K562 (cell line): ENCODE measurements at regions not wholly inside any gene's neighbourhood (a gene's known extent, or its start where the extent isn't known, plus 50 kb on each side); places are given as distances from the start of the nearest gene placed in this dataset.

ENCODE experiments used
- ATAC-seq: fragments of 200-7000 bp; cut with Tn5 transposase; 3 replicates; pipeline ENCODE4 v1.9.1; 2020; ENCODE audit warnings: moderate library complexity
- BruUV-seq: library from RNA; stranded (reverse); fragments of 400-500 nt; replicated peaks from 2 replicates; lab custom pipeline; 2021; lab: Mats Ljungman, UMichigan
- CTCF ChIA-PET: fragments of 300-600 bp; formaldehyde crosslinking; extraction: SDS; loops from one replicate; lab custom pipeline; 2021; ENCODE audit warnings: low intra/inter-chr PET ratio; lab: Yijun Ruan, JAX
- POLR2A ChIA-PET: fragments of 300-600, 350-650 bp; sonication (Branson Sonifier 250); formaldehyde crosslinking; extraction: SDS; loops from one replicate; lab custom pipeline; 2021; ENCODE audit warnings: antibody characterized with exemption, inconsistent platforms; lab: Yijun Ruan, JAX
- DNase-seq, 4 experiments: peaks; one replicate each; pipeline versions ENCODE4 v3.0.0 to v3.0.0-alpha.2; 2011 to 2018; ENCODE audit warnings: low spot score in 3 of 4, mixed read lengths in 3 of 4; ENCODE audit errors: extremely low read depth in 1 of 4
- FAIRE-seq: peaks from 2 replicates; lab custom pipeline; 2011; peaks lifted over from hg19 to GRCh38; lab: Jason Lieb, UNC
- H2AFZ ChIP-seq: 2 replicates; pipeline ENCODE4 v1.6.0; 2011; ENCODE audit warnings: low read depth, low read length, control low read depth, inconsistent platforms
- H3K27ac ChIP-seq: fragments of 200-600 bp; 3 replicates; pipeline ENCODE4 v1.8.0; 2011; ENCODE audit warnings: low read depth, mild to moderate bottlenecking, control low read depth, inconsistent platforms, low read length, moderate library complexity, mixed read lengths; ENCODE audit errors: extremely low read depth
- H3K27me3 ChIP-seq, 2 experiments: fragments of 300-600 bp in 1 of 2; 2 replicates in 1 of 2; 3 replicates in 1 of 2; pipeline versions ENCODE4 v1.6.0 to v1.8.0; 2011; ENCODE audit warnings: inconsistent platforms in 2 of 2, low read length in 2 of 2, mild to moderate bottlenecking in 1 of 2, mixed read lengths in 1 of 2, moderate library complexity in 1 of 2; ENCODE audit not compliant: control insufficient read depth in 2 of 2, insufficient read depth in 2 of 2
- H3K36me3 ChIP-seq: fragments of 300-600 bp; 3 replicates; pipeline ENCODE4 v1.8.0; 2011; ENCODE audit warnings: mild to moderate bottlenecking, low read length, inconsistent platforms; ENCODE audit not compliant: control insufficient read depth, insufficient read depth
- H3K4me1 ChIP-seq, 2 experiments: fragments of 200-600 bp in 1 of 2; replicated peaks in 1 of 2; 2 replicates in 1 of 2; 3 replicates in 1 of 2; pipeline versions ENCODE4 v1.5.1 to v1.8.0; 2011; ENCODE audit warnings: inconsistent platforms in 2 of 2, low read length in 2 of 2, mild to moderate bottlenecking in 1 of 2, mixed read lengths in 1 of 2, moderate library complexity in 1 of 2; ENCODE audit not compliant: control insufficient read depth in 2 of 2, insufficient read depth in 2 of 2
- H3K4me2 ChIP-seq: 2 replicates; pipeline ENCODE4 v1.6.1; 2011; ENCODE audit warnings: low read length, control low read depth, inconsistent platforms, mixed read lengths; ENCODE audit not compliant: insufficient read depth
- H3K4me3 ChIP-seq: fragments of 200-600 bp; sonication (generic), shearing (Covaris generic); 2 replicates; pipeline ENCODE4 v1.5.1; 2016; ENCODE audit warnings: control low read depth, inconsistent platforms
- H3K79me2 ChIP-seq: fragments of 200-600 bp; 3 replicates; pipeline ENCODE4 v1.8.0; 2011; ENCODE audit warnings: low read length, inconsistent platforms; ENCODE audit not compliant: control insufficient read depth, insufficient read depth
- H3K9ac ChIP-seq, 2 experiments: 2 replicates each; pipeline versions ENCODE4 v1.6.0 to v1.6.1; 2011; ENCODE audit warnings: low read depth in 2 of 2, low read length in 2 of 2, control low read depth in 1 of 2, inconsistent platforms in 1 of 2, mild to moderate bottlenecking in 1 of 2, mixed read lengths in 1 of 2; ENCODE audit not compliant: insufficient read depth in 1 of 2
- H3K9me1 ChIP-seq: one replicate; pipeline ENCODE4 v1.6.0; 2011; ENCODE audit warnings: inconsistent platforms, mild to moderate bottlenecking, low read length, moderate library complexity; ENCODE audit not compliant: control insufficient read depth, insufficient read depth
- H3K9me3 ChIP-seq: replicated peaks from 2 replicates; pipeline ENCODE4 v1.5.1; 2011; ENCODE audit warnings: low read depth, low read length, inconsistent platforms; ENCODE audit not compliant: control insufficient read depth, insufficient read depth
- H4K20me1 ChIP-seq: replicated peaks from 2 replicates; pipeline ENCODE4 v1.6.1; 2011; ENCODE audit warnings: low read length, inconsistent platforms, mixed read lengths; ENCODE audit not compliant: control insufficient read depth, insufficient read depth
- EP400 ChIP-seq: fragments of 450-650 bp; IDR thresholded peaks from 2 replicates; pipeline ENCODE4 v1.6.1; 2017; ENCODE audit warnings: antibody characterized with exemption, mild to moderate bottlenecking, moderate library complexity
- HBP1 ChIP-seq: fragments of 450-650 bp; formaldehyde crosslinking; IDR thresholded peaks from 2 replicates; pipeline ENCODE4 v1.4.0; 2022; ENCODE audit warnings: missing genetic modification characterization
- IFI16 ChIP-seq: fragments of 250-450 bp; sonication (Bioruptor Pico); IDR thresholded peaks from 2 replicates; pipeline ENCODE4 v2.1.2; 2022; ENCODE audit warnings: mild to moderate bottlenecking, inconsistent platforms
- NONO ChIP-seq, 2 experiments: fragments of 200-400 bp in 1 of 2; fragments of 450-650 bp in 1 of 2; formaldehyde crosslinking in 1 of 2; IDR thresholded peaks; 2 replicates each; pipeline ENCODE4 v1.6.1; 2017; ENCODE audit warnings: low read depth in 2 of 2, mild to moderate bottlenecking in 2 of 2, moderate library complexity in 2 of 2, low read length in 1 of 2
- NR2F6 ChIP-seq: fragments of 450-650 bp; formaldehyde crosslinking; IDR thresholded peaks from 2 replicates; pipeline ENCODE4 v1.4.0; 2020; ENCODE audit warnings: mild to moderate bottlenecking
- PHF20 ChIP-seq: fragments of 450-650 bp; IDR thresholded peaks from 2 replicates; pipeline ENCODE4 v1.6.1; 2018; ENCODE audit not compliant: partially characterized antibody
- PREB ChIP-seq: sonication (generic); formaldehyde crosslinking; IDR thresholded peaks from 2 replicates; pipeline ENCODE4 v1.8.1; 2023; ENCODE audit warnings: mild to moderate bottlenecking, missing genetic modification reagents
- RREB1 ChIP-seq: fragments of 250-450 bp; sonication (Bioruptor Pico); IDR thresholded peaks from 2 replicates; pipeline ENCODE4 v1.4.0; 2020
- TARDBP ChIP-seq: fragments of 450-650 bp; IDR thresholded peaks from 2 replicates; pipeline ENCODE4 v1.6.1; 2016
- ZBTB8A ChIP-seq: fragments of 450-650 bp; IDR thresholded peaks from 2 replicates; pipeline ENCODE4 v1.6.1; 2018; ENCODE audit warnings: mild to moderate bottlenecking, moderate library complexity; ENCODE audit not compliant: partially characterized antibody
- ZNF175 ChIP-seq: fragments of 200-800 bp; sonication (Bioruptor generic); IDR thresholded peaks from 2 replicates; pipeline ENCODE4 v1.6.1; 2016; ENCODE audit warnings: low read depth, mild to moderate bottlenecking, missing genetic modification characterization, missing compliant biosample characterization
- ZNF431 ChIP-seq: sonication (generic); formaldehyde crosslinking; IDR thresholded peaks from 2 replicates; pipeline ENCODE4 v1.8.0; 2022; ENCODE audit warnings: mild to moderate bottlenecking, missing genetic modification reagents
- ZNF586 ChIP-seq: fragments of 450-650 bp; formaldehyde crosslinking; conservative IDR thresholded peaks from 2 replicates; pipeline ENCODE4 v1.4.0; 2020; ENCODE audit warnings: mild to moderate bottlenecking, moderate library complexity
- WGBS: fragments of 100-300 bp; shearing (Covaris generic); methylation state at CpG from one replicate; pipeline ENCODE4 v1.1.6; 2016; ENCODE audit warnings: low coverage, mixed read lengths; ENCODE audit not compliant: insufficient coverage; ENCODE audit errors: missing lambda C conversion rate; 5-methylcytosine and 5-hydroxymethylcytosine counted together
- in situ Hi-C: fragments of 300-500 bp; cut with MboI; formaldehyde crosslinking; loops from 4 replicates; pipeline ENCODE4 v1.15.0; 2018; ENCODE audit warnings: inconsistent platforms, mixed read lengths
- intact Hi-C: fragments of 100-400 bp; cut with micrococcal nuclease; formaldehyde crosslinking; loops from 2 replicates; pipeline ENCODE4 v1.14.2; 2022

GRCh38 chr5:158589939-158590338 is 509.8 kb downstream of the EBF1 start (continued):
- no peak for TF ChIP-seq ZNF431 (CRISPR knock-in tag)
- TF ChIP-seq RREB1 (CRISPR knock-in tag) = no peak

- ChIA-PET CTCF (no interaction called here), POLR2A (no interaction called here)
- Histone ChIP-seq H3K9me1 (no peaks in the 10 kb centered on the region), H3K9me3 (no peaks in the 10 kb centered on the region), H3K9ac (no peak overlapping the region), H4K20me1 (no peaks in the 10 kb centered on the region), H3K27ac (no peak overlapping the region), H2AFZ (no peak overlapping the region), H3K4me1 (no peaks in the 10 kb centered on the region), H3K4me3 (no peak overlapping the region), H3K36me3 (no peaks in the 10 kb centered on the region), H3K27me3 (no peaks in the 10 kb centered on the region), H3K4me2 (no peak overlapping the region), H3K79me2 (no peaks in the 10 kb centered on the region)
- no peak for FAIRE-seq
- intact Hi-C loops = no loop called here
- DNase-seq = no peak
- in situ Hi-C loops = no loop called here
- ATAC-seq = no peak
- BruUV-seq = no TSS peak
- WGBS = 0% methylated on average over 1 of the region's 1 CpG
- TF ChIP-seq NONO (IDR thresholded peaks at IDR 0.05; ENCODE audit: low read depth in 2 of 2, low read length in 1 of 2) (no peak), IFI16 (CRISPR knock-in tag) (no peak), NR2F6 (CRISPR knock-in tag) (no peak), ZNF586 (CRISPR knock-in tag) (no peak), EP400 (no peak), TARDBP (no peak), HBP1 (no peak), PHF20 (no peak), PREB (CRISPR knock-in tag) (no peak), ZBTB8A (no peak), ZNF175 (no peak)
Measured at GRCh38 chr5:158588617-158589016, 511.1 kb downstream of the EBF1 start.
